Tibial nerve (tissue), 4 donors: ENCODE measurements at regions not wholly inside any gene's neighbourhood (a gene's known extent, or its start where the extent isn't known, plus 50 kb on each side); places are given as distances from the start of the nearest gene placed in this dataset.
"Not testable (repeated sequence)": the region's sequence is repeated elsewhere in the genome, so short reads cannot be mapped to it uniquely, and the experiment has no call there.

Experiments
- DNase-seq, 2 donors: peaks; one replicate each; pipeline ENCODE4 v3.0.0-alpha.2; 2019; ENCODE audit warnings: low spot score in 2 of 2
- H3K27ac ChIP-seq, 4 donors: fragments of 200-600 bp; sonication (generic) in 3 of 4; one replicate each; pipeline ENCODE4 v1.5.1; 2017 to 2019; ENCODE audit warnings: mild to moderate bottlenecking in 1 of 4
- H3K27me3 ChIP-seq, 2 donors: fragments of 200-600 bp; sonication (generic) in 1 of 2; one replicate each; pipeline versions ENCODE4 v1.5.1 to v1.6.0; 2017 to 2019
- H3K36me3 ChIP-seq, 3 donors: fragments of 200-600 bp; sonication (generic); one replicate each; pipeline ENCODE4 v1.5.1; 2018 to 2019
- H3K4me1 ChIP-seq, 4 donors: fragments of 200-600 bp; sonication (generic) in 3 of 4; one replicate each; pipeline ENCODE4 v1.5.1; 2017 to 2019
- H3K4me3 ChIP-seq, 4 donors: fragments of 200-600 bp; sonication (generic) in 3 of 4; one replicate each; pipeline ENCODE4 v1.5.1; 2017 to 2019; ENCODE audit warnings: mild to moderate bottlenecking in 1 of 4, moderate library complexity in 1 of 4
- H3K9me3 ChIP-seq, 4 donors: fragments of 200-600 bp; sonication (generic) in 3 of 4; one replicate each; pipeline ENCODE4 v1.5.1; 2017 to 2019
- CTCF ChIP-seq, 5 experiments: fragments of 200-600 bp in 3 of 5; fragments of 450-650 bp in 2 of 5; sonication (generic) in 3 of 5; IDR thresholded peaks; one replicate each; pipeline ENCODE4 v1.5.1; 2016 to 2019; ENCODE audit warnings: antibody characterized with exemption in 5 of 5, mild to moderate bottlenecking in 3 of 5, moderate library complexity in 2 of 5
- EP300 ChIP-seq, 2 donors: sonication (generic); formaldehyde crosslinking; IDR thresholded peaks; one replicate each; pipeline ENCODE4 v1.6.1; 2017; ENCODE audit warnings: antibody characterized with exemption in 2 of 2, mild to moderate bottlenecking in 1 of 2
- POLR2A ChIP-seq, 2 donors: fragments of 450-650 bp; IDR thresholded peaks; one replicate each; pipeline ENCODE4 v1.6.1; 2017; ENCODE audit warnings: antibody characterized with exemption in 2 of 2, mild to moderate bottlenecking in 2 of 2, moderate library complexity in 2 of 2
- WGBS, 2 donors: methylation state at CpG; one replicate each; pipeline ENCODE4 v1.1.5; 2018; 5-methylcytosine and 5-hydroxymethylcytosine counted together

GRCh38 chr18:26628017-26628416 is 79.7 kb upstream of the KCTD1 start:
- no peak for DNase-seq
- Histone ChIP-seq H3K4me1 (no peaks in the 10 kb centered on the region), H3K4me3 (no peak overlapping the region), H3K27me3 (no peaks in the 10 kb centered on the region), H3K27ac (no peak overlapping the region), H3K36me3 (no peaks in the 10 kb centered on the region), H3K9me3 (peaks cover 0 to 19% (median 0%) of the 10 kb centered on the region in 4 donors)
- no peak for TF ChIP-seq POLR2A (IDR thresholded peaks at IDR 0.05)
- TF ChIP-seq EP300 (IDR thresholded peaks at IDR 0.05) = no peak
- TF ChIP-seq CTCF (IDR thresholded peaks at IDR 0.05) = no peak

- H3K27ac ChIP-seq = no peak overlapping the region
- peaks cover 0 to 19% (median 0%) of the 10 kb centered on the region in 4 donors for H3K9me3 ChIP-seq
- TF ChIP-seq EP300 (IDR thresholded peaks at IDR 0.05) (no peak), POLR2A (IDR thresholded peaks at IDR 0.05) (no peak), CTCF (IDR thresholded peaks at IDR 0.05) (no peak)
- no peaks in the 10 kb centered on the region for H3K27me3 ChIP-seq
- no peaks in the 10 kb centered on the region for H3K36me3 ChIP-seq
- no peaks in the 10 kb centered on the region for H3K4me1 ChIP-seq
- WGBS, 2 donors = 94 to 95% methylated on average over 4 of the region's 4 CpGs
- H3K4me3 ChIP-seq = no peak overlapping the region
- DNase-seq = no peak
Measured at GRCh38 chr18:26624443-26624842, 76.1 kb upstream of the KCTD1 start.

- 94 to 96% methylated on average over 2 of the region's 2 CpGs for WGBS, 2 donors
- H3K27me3 ChIP-seq, H3K4me3 ChIP-seq: not testable (repeated sequence)
Measured at GRCh38 chr18:26623314-26623713, 75.0 kb upstream of the KCTD1 start.

GRCh38 chr18:26621161-26622026 is 73.0 kb upstream of the KCTD1 start:
- Histone ChIP-seq H3K4me3 (no peak overlapping the region), H3K9me3 (peaks cover 0 to 19% (median 0%) of the 10 kb centered on the region in 4 donors), H3K4me1 (peaks cover 0 to 4% (median 0%) of the 10 kb centered on the region in 4 donors), H3K27me3 (no peaks in the 10 kb centered on the region), H3K27ac (no peak overlapping the region), H3K36me3 (no peaks in the 10 kb centered on the region)
- TF ChIP-seq CTCF (IDR thresholded peaks at IDR 0.05) = peak; percentile 15 to 51 (median 38)
- no peak for TF ChIP-seq EP300 (IDR thresholded peaks at IDR 0.05)
- 50% methylated on average over 22 of the region's 22 CpGs for WGBS, 2 donors
- no peak for DNase-seq

More at GRCh38 chr18:26623314-26623713, 75.0 kb upstream of the KCTD1 start:
- DNase-seq, H3K27ac ChIP-seq, H3K4me1 ChIP-seq, H3K36me3 ChIP-seq: not testable (repeated sequence)
- peaks cover 0 to 19% (median 0%) of the 10 kb centered on the region in 4 donors for H3K9me3 ChIP-seq

GRCh38 chr18:26619350-26619749 is 71.0 kb upstream of the KCTD1 start:
- TF ChIP-seq CTCF (IDR thresholded peaks at IDR 0.05) = no peak
- no peak overlapping the region for H3K27ac ChIP-seq
- DNase-seq = no peak
- no peaks in the 10 kb centered on the region for H3K27me3 ChIP-seq
- H3K4me1 ChIP-seq = peaks cover 0 to 4% (median 0%) of the 10 kb centered on the region in 4 donors
- H3K4me3 ChIP-seq = no peak overlapping the region
- 84 to 86% methylated on average over 6 of the region's 6 CpGs for WGBS, 2 donors
- H3K36me3 ChIP-seq = no peaks in the 10 kb centered on the region
- H3K9me3 ChIP-seq = peaks cover 0 to 9% (median 0%) of the 10 kb centered on the region in 4 donors
